Effector memory CD8-positive, alpha-beta T cell (primary cell): ENCODE measurements at regions not wholly inside any gene's neighbourhood (a gene's known extent, or its start where the extent isn't known, plus 50 kb on each side); places are given as distances from the start of the nearest gene placed in this dataset.

Source experiments
- ATAC-seq: fragments of 150-1000 bp; cut with Tn5 transposase; replicated peaks from 2 replicates; pipeline ENCODE4 v1.10.0; 2021; ENCODE audit warnings: mild to moderate bottlenecking, moderate library complexity
- DNase-seq, 3 experiments: peaks; one replicate each; pipeline ENCODE4 v3.0.0; 2021
- H3K27ac Mint-ChIP-seq, 2 donors: one replicate each; pipeline ENCODE4 v1.8.0; 2022; ENCODE audit warnings: mild to moderate bottlenecking in 2 of 2, mixed read lengths in 2 of 2, moderate library complexity in 2 of 2
- H3K27me3 Mint-ChIP-seq, 2 donors: one replicate each; pipeline ENCODE4 v1.8.0; 2022; ENCODE audit warnings: mixed read lengths in 2 of 2
- H3K36me3 Mint-ChIP-seq: one replicate; pipeline ENCODE4 v1.8.0; 2022; ENCODE audit warnings: mild to moderate bottlenecking, moderate library complexity, mixed read lengths; ENCODE audit not compliant: insufficient read depth
- H3K4me1 Mint-ChIP-seq, 2 donors: one replicate each; pipeline ENCODE4 v1.8.0; 2022; ENCODE audit warnings: low read depth in 2 of 2, mixed read lengths in 2 of 2
- H3K4me3 Mint-ChIP-seq, 2 donors: one replicate each; pipeline ENCODE4 v1.8.0; 2022; ENCODE audit warnings: mild to moderate bottlenecking in 2 of 2, mixed read lengths in 2 of 2, moderate library complexity in 2 of 2
- H3K9me3 Mint-ChIP-seq, 2 donors: one replicate each; pipeline ENCODE4 v1.8.0; 2022; ENCODE audit warnings: mixed read lengths in 2 of 2

DNA sequence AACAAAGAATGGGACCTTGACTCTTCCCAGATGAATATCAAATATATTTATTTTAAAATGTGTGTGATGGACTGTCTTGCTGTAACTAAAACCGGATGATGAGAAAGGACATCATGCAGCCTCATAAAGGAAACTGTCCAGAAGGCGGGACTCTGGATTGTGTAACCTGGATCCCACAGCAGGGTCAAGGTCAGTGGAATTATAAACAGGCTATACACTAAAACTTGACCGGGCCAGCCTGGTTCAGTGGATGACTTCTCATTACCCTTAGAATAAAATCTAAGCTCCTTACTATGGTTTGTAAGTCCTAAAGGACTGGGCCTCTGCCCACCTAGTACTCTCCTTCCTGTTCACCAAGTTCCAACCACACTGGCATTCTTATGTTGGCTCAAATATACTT is 280.3 kb downstream of the ELAVL2 start:
- peaks cover 9% of the 10 kb centered on the region in 2 donors for H3K9me3 Mint-ChIP-seq
- ATAC-seq (no peak), DNase-seq (no peak)
- no peaks in the 10 kb centered on the region for H3K36me3 Mint-ChIP-seq
- H3K27me3 Mint-ChIP-seq = no peaks in the 10 kb centered on the region
- no peak overlapping the region for H3K27ac Mint-ChIP-seq
- no peak overlapping the region for H3K4me3 Mint-ChIP-seq
- no peaks in the 10 kb centered on the region for H3K4me1 Mint-ChIP-seq

DNA sequence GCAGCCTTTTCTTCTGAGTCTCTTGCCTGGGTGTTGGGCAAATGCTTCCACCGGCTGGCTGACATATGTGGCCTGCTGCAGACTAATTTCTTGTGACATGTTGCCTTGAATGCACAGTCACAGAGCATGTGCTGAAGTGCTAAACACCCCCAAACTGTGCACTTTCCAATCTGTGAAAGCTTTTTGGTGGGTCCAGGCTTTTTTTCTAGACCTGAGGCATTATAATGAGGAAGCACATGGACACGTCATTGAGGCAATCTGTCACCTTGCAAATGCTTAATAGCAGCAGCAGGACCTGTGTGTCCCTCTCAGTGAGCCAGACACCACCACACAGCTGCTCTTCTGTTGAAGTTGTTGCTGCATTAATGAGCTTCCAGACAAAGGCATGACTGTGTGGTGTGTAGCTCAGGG is 274.7 kb downstream of the ELAVL2 start:
- DNase-seq (no peak), ATAC-seq (no peak)
- Mint-ChIP-seq H3K9me3 (peaks cover 6 to 9% of the 10 kb centered on the region in 2 donors), H3K4me3 (no peak overlapping the region), H3K4me1 (no peaks in the 10 kb centered on the region), H3K36me3 (no peaks in the 10 kb centered on the region), H3K27ac (no peak overlapping the region), H3K27me3 (no peaks in the 10 kb centered on the region)

DNA sequence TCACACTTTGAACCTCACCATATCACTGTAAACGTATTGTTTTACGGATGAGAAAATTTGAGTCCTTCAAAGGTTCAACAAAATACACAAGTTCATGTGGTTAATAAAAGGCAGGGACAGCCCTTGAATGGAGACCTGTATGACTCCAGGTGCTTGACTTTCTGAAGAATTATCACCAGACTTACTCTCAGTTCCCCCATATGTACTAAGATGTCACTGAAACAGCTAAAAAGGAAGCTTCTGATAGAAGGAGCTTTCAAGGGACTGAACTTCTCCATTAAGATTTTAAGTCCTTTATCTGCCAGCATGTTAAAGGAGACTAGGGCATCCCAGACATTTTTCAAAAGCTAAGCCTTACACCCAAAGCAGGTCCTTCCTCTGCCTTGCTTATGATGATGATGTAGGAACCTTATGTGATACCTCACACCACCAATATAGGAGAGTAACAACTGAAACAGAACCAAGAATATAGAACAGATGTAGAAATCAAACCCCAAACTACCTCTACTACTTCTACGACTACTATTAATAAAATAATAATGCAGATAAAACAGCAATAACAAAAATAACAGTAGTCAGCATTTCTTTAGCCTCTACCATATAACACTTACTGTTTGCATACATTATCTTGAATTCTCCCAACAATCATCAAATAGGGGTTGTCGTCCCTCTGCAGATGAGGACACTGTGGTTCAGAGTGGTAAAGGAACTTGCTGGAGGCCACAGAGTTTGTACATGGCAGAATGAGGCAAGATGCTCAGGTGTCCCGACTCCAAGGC is 273.9 kb downstream of the ELAVL2 start:
- no peaks in the 10 kb centered on the region for H3K36me3 Mint-ChIP-seq
- no peaks in the 10 kb centered on the region for H3K27me3 Mint-ChIP-seq
- DNase-seq (no peak), ATAC-seq (no peak)
- H3K4me3 Mint-ChIP-seq = no peak overlapping the region
- H3K9me3 Mint-ChIP-seq = peaks cover 7 to 10% of the 10 kb centered on the region in 2 donors
- no peaks in the 10 kb centered on the region for H3K4me1 Mint-ChIP-seq
- no peak overlapping the region for H3K27ac Mint-ChIP-seq

DNA sequence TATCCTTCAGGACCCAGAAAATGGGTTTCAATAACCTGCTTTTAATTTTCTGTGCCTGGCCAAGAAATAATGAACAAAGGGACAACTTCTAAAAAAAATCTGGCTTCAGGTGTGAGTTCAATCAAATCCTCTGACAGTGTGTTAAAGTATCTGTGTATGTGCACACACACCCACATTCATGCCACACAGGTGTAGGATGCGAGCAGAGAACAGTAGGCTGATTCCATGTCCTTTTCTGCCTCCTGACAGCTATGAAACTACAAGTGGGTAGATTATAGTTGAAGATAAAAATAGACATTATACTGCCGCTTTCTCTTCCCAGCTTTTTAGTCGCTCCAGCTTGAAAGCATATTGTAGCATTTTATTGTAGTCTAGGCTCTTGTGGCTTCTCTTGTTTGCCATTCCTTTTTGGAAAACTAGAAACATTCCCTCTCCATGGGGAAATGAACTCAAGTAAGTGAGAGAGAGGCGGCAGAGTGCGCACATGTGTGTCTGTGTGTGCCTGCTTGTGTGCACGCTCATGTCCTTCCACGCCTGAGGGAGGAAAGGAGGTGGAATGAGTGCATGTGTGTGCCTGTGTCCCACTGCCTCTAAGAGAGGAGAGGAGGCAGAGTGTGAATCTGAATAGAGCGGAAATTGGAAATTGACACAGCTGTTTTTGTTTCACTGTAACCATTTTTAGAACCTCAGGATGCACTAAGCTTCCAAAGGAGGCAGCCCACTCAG is 273.0 kb downstream of the ELAVL2 start:
- ATAC-seq = no peak

DNA sequence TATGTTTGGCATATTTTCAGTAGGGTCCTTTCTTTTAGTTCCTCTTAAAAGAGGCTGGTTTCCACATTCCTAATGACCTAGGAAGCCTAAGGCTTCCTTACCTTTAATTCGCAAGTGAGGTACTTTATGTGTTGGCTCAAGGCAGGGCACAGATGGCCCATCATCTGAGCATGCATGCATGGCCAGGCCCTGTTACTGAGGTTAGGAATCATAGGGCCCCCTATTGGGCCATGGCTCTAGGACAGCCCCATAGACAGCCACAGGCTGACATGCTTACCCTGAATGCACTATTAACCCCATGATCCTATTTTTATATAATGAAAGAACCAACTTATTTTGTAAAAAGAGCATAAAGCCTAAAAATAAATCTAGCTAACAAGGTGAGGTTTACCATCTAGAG is 271.4 kb downstream of the ELAVL2 start:
- H3K9me3 Mint-ChIP-seq = peaks cover 8 to 10% of the 10 kb centered on the region in 2 donors
- H3K27me3 Mint-ChIP-seq = no peaks in the 10 kb centered on the region
- no peak overlapping the region for H3K27ac Mint-ChIP-seq
- H3K4me1 Mint-ChIP-seq = no peaks in the 10 kb centered on the region
- DNase-seq (no peak), ATAC-seq (no peak)
- H3K4me3 Mint-ChIP-seq = no peak overlapping the region
- no peaks in the 10 kb centered on the region for H3K36me3 Mint-ChIP-seq

More for the DNA sequence above, 273.0 kb downstream of the ELAVL2 start:
- H3K27me3 Mint-ChIP-seq = no peaks in the 10 kb centered on the region
- H3K9me3 Mint-ChIP-seq = peaks cover 8 to 10% of the 10 kb centered on the region in 2 donors
- H3K36me3 Mint-ChIP-seq = no peaks in the 10 kb centered on the region
- no peak overlapping the region for H3K4me3 Mint-ChIP-seq
- no peaks in the 10 kb centered on the region for H3K4me1 Mint-ChIP-seq
- no peak for DNase-seq
- no peak overlapping the region for H3K27ac Mint-ChIP-seq

DNA sequence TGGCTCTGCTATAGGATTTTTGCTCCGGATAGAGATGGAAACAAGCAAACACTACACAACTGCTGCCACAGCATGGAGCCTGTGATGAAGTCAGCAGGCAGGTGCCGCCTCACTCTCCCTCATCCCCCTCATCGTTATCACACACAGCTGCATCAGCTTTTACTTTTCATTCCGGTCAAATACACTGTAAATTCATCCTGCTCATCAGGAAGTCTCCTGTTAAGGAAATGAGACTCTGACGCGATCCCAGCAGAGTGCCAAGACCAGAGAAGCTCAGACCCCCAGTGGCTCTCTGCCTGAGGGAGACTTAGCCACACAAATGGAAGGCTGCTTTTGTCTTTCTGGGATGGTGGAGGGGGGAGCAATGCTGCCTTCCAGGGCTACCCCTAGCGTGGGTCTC is 270.2 kb downstream of the ELAVL2 start:
- Mint-ChIP-seq H3K27ac (no peak overlapping the region), H3K27me3 (no peaks in the 10 kb centered on the region), H3K4me1 (no peaks in the 10 kb centered on the region), H3K36me3 (no peaks in the 10 kb centered on the region), H3K4me3 (no peak overlapping the region), H3K9me3 (peaks cover 4 to 8% of the 10 kb centered on the region in 2 donors)
- no peak for DNase-seq
- no peak for ATAC-seq

DNA sequence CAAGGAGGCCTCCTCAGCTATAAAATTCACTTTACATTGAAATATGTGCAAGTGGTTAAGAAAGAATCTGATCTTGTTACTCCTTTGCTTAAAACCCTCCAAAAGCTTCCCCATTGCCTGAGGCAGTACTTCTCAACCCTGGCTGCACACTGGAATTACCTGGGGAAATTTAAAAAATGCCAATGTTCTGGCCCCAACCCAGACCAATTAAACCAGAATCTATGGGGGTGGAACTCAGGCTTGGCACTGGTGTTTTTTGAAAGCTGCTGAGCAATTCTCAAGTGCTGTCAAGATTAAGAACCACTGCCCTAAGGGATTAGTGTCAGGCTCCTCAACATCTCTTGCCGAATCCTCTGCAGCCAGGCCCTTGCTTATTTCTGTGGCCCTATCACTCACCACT is 269.6 kb downstream of the ELAVL2 start:
- no peak for ATAC-seq
- H3K27ac Mint-ChIP-seq = no peak overlapping the region
- H3K4me3 Mint-ChIP-seq = no peak overlapping the region
- H3K27me3 Mint-ChIP-seq = no peaks in the 10 kb centered on the region
- H3K36me3 Mint-ChIP-seq = no peaks in the 10 kb centered on the region
- peaks cover 4 to 8% of the 10 kb centered on the region in 2 donors for H3K9me3 Mint-ChIP-seq
- no peaks in the 10 kb centered on the region for H3K4me1 Mint-ChIP-seq
- DNase-seq = no peak

DNA sequence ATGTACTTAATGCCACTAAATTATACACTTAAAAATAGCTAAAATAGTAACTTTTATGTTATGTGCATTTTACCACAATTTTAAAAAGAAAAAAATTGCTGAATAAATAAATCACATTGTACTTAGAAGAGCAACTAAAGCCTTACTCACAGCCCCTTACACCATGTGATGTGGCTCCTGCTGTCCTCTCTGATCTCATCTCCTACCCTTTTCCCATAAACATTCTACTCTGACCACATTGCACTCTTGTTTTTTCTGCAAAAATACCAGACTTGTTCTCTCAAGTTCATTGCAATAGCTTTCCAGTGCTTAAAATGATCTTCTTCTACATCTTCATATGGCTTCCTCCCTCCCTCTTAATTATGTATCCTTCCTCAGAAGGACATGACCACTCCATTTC is 268.4 kb downstream of the ELAVL2 start:
- H3K27ac Mint-ChIP-seq = no peak overlapping the region
- H3K4me1 Mint-ChIP-seq = no peaks in the 10 kb centered on the region
- no peaks in the 10 kb centered on the region for H3K36me3 Mint-ChIP-seq
- H3K4me3 Mint-ChIP-seq = no peak overlapping the region
- peaks cover 4 to 8% of the 10 kb centered on the region in 2 donors for H3K9me3 Mint-ChIP-seq
- no peak for ATAC-seq
- H3K27me3 Mint-ChIP-seq = no peaks in the 10 kb centered on the region
- DNase-seq = no peak

DNA sequence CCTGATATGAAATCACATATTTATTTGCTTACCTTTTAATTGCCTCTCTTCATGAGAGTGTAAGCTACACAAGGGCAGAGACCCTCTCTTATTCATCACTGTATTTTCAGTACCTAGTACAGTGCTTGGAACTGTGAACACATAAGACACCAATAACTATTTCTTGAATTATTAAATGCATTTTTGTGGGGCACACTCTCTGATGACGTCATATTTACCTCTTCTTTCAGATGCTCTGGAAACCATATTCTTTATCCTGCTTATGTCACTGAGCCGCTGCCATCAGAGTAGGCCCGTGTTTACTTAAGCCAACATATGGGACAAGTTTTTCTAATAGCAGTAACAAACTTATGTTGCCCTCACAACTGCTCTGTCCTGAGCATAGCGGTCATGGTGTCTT is 266.5 kb downstream of the ELAVL2 start:
- ATAC-seq (no peak), DNase-seq (no peak)
- no peaks in the 10 kb centered on the region for H3K27me3 Mint-ChIP-seq
- peaks cover 4 to 8% of the 10 kb centered on the region in 2 donors for H3K9me3 Mint-ChIP-seq
- H3K4me1 Mint-ChIP-seq = no peaks in the 10 kb centered on the region
- H3K27ac Mint-ChIP-seq = no peak overlapping the region
- no peak overlapping the region for H3K4me3 Mint-ChIP-seq
- H3K36me3 Mint-ChIP-seq = no peaks in the 10 kb centered on the region

DNA sequence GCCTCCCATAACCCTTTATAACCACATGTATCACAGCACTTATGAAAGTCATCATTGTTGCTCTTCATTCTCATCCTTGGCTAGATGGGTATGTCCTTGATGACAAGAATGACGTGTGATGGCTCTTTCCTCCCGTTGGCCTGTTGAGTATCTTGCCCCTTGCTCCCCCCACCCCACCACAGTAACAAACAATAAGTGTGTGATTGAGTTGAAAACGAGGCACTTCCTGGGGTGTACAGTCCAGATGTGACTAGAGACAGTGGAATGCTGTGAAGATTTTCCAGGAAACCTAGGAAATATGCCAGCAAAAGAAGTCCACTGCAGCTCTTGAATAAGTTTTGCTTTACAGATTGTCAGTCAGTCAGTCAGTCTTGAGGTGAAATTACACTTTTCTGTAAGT is 262.5 kb downstream of the ELAVL2 start:
- Mint-ChIP-seq H3K27me3 (no peaks in the 10 kb centered on the region), H3K4me3 (no peak overlapping the region), H3K4me1 (no peaks in the 10 kb centered on the region), H3K9me3 (no peaks in the 10 kb centered on the region), H3K27ac (no peak overlapping the region), H3K36me3 (no peaks in the 10 kb centered on the region)
- DNase-seq = no peak
- ATAC-seq = no peak

DNA sequence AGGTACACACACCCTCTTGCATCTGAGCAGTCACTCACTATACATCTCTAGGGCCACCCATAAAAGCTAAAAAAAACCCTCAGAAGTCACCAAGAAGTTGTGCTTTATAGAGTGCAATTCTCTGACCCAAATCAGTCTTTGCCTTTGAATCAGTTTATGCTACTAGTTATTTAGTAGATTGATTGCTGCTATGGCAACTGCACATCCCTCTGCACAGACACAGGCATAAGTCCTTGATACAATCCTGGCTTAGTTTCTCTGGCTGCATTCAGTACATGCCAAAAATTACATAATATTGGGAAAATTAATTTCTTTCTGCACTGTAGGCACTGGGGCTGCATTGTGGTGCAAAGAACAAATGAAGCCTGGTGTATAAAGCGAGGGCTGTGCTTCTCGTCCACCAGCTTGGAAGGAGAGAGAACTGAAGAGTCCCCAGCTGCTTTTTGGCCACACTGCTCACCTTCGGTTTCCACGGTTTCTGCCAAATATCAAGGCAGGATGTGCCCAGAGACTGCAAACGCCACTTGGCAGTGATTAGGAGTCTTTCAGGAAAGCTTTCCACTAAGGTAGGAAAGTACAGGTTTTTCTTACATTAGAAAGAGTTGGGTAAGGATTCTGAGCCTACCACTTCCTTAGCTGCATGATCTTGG is 258.4 kb downstream of the ELAVL2 start:
- no peak overlapping the region for H3K27ac Mint-ChIP-seq
- DNase-seq = no peak
- no peak overlapping the region for H3K4me3 Mint-ChIP-seq
- no peak for ATAC-seq
- H3K9me3 Mint-ChIP-seq = peaks cover 0 to 8% of the 10 kb centered on the region in 2 donors
- no peaks in the 10 kb centered on the region for H3K27me3 Mint-ChIP-seq
- H3K36me3 Mint-ChIP-seq = no peaks in the 10 kb centered on the region
- no peaks in the 10 kb centered on the region for H3K4me1 Mint-ChIP-seq

DNA sequence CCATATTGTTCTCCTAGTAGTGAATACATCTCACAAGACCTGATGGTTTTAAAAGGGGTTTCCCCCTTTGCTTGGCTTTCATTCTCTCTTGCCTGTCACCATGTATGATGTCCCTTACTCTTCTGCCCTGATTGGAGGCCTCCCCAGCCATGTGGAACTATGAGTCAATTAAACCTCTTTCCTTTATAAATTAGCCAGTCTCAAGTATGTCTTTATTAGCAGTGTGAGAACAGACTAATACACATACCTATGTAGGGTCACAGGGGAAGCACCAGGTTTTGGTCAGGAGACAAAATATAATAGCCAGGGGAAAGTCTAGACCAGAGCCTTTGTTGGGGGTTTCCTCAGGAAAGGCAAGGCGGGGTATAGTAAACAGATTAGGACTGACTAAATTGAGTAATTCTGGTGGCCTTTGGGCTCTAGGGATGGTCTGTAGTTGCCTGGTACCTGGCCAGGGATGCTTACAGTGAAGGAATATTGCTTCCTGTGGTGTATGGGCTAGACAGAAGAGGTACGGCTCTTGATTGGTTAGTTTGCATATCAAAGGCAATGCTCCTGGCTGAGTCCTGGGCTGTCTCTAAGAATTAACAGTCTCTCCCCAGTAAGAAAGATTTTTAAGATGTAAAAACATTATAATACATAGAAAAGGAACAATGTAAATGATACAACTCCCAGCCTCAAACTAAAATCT is 254.5 kb downstream of the ELAVL2 start:
- ATAC-seq (no peak), DNase-seq (no peak)
- Mint-ChIP-seq H3K27me3 (no peaks in the 10 kb centered on the region), H3K4me3 (no peak overlapping the region), H3K27ac (no peak overlapping the region), H3K4me1 (no peaks in the 10 kb centered on the region), H3K36me3 (no peaks in the 10 kb centered on the region), H3K9me3 (peaks cover 0 to 9% of the 10 kb centered on the region in 2 donors)

DNA sequence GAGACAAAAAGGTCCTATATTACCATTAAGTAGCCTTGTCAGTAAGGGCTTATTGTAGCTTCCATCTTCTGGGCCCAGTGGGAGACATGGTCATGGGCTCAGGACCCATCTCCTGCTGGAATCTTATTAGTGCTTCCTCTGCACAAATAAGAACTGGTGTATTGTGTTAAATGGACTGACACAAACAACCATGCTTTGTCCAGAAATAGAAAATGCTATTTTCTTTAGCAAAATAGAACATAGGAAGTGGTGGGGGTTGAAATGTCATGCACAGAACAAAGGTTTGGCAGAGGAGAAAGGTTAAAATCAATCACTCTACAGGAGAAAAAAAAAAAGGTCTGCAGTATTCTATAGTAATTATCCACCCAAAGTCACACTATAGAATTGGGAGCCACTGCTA is 252.2 kb downstream of the ELAVL2 start:
- ATAC-seq = no peak
- Mint-ChIP-seq H3K27ac (no peak overlapping the region), H3K4me3 (no peak overlapping the region), H3K4me1 (no peaks in the 10 kb centered on the region), H3K9me3 (peaks cover 0 to 9% of the 10 kb centered on the region in 2 donors), H3K27me3 (no peaks in the 10 kb centered on the region), H3K36me3 (no peaks in the 10 kb centered on the region)
- DNase-seq = no peak
